ENCODE measurements at regions not wholly inside any gene's neighbourhood (a gene's known extent, or its start where the extent isn't known, plus 50 kb on each side); places are given as distances from the start of the nearest gene placed in this dataset.

DNA sequence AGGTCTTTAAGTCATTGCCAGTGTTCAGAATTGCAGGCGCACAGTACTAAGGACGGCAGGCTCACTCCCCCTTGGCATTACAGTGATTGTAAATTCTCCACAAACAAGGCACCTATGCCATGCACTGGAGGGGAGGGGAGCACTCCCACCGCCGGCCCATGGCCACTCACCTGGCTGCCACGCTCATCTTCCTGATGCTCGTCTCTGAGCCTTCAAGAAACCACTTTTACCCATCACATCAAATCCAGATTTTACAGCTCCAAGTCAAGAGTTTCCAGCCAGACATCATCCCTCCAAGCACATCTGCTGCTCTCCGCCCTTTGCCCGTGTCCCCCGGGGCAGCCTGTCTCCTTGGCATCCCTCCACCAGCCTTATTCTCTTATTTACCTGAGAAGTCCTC lies 350.2 kb upstream of the SHH start:
- Histone ChIP-seq H4K20me1 (replicated peaks; ENCODE audit: control insufficient read depth, extremely low read depth, insufficient read depth, low read length) (no peaks in the 10 kb centered on the region), H3K4me3 (replicated peaks in 1 of 3; ENCODE audit: insufficient read depth in 1 of 3, low read depth in 1 of 3, low read length in 3 of 3) (no peak overlapping the region), H3K9me1 (replicated peaks; ENCODE audit: control insufficient read depth, extremely low read depth, insufficient read depth, low read length) (no peaks in the 10 kb centered on the region), H2AFZ (ENCODE audit: low read depth, low read length) (no peak overlapping the region), H3K27ac (ENCODE audit: insufficient read depth, low read depth, low read length) (no peak overlapping the region), H3K4me1 (ENCODE audit: control insufficient read depth, extremely low read depth, insufficient read depth, low read length) (no peaks in the 10 kb centered on the region), H3K27me3 (ENCODE audit: control insufficient read depth in 2 of 2, insufficient read depth in 2 of 2, low read length in 2 of 2) (no peaks in the 10 kb centered on the region), H3K9ac (replicated peaks; ENCODE audit: extremely low read depth, insufficient read depth, low read length) (no peak overlapping the region), H3K4me2 (ENCODE audit: insufficient read depth, low read length) (no peak overlapping the region), H3K79me2 (ENCODE audit: control insufficient read depth, insufficient read depth, low read length) (no peaks in the 10 kb centered on the region), H3K9me3 (replicated peaks; ENCODE audit: control insufficient read depth, insufficient read depth, low read length) (no peaks in the 10 kb centered on the region), H3K36me3 (ENCODE audit: control insufficient read depth in 2 of 2, extremely low read depth in 1 of 2, insufficient read depth in 2 of 2, low read length in 2 of 2) (no peaks in the 10 kb centered on the region)
- CTCF ChIA-PET: no interaction called here
- no TSS peak for BruUV-seq (replicated peaks)
- no peak for FAIRE-seq
- intact Hi-C loops (cut with micrococcal nuclease) (no loop called here), dilution Hi-C loops (cut with MboI; ENCODE audit: extremely low pct_ligation_motif_present, low sequenced_read_pairs) (no loop called here)
- no peak for DNase-seq (ENCODE audit: low read depth, low spot score)
- no peak for TF ChIP-seq POLR2A (IDR thresholded peaks at IDR 0.05; ENCODE audit: low read depth, low read length)
- TF ChIP-seq, protein P1, sequence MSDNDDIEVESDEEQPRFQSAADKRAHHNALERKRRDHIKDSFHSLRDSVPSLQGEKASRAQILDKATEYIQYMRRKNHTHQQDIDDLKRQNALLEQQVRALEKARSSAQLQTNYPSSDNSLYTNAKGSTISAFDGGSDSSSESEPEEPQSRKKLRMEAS (IDR thresholded peaks at IDR 0.05; ENCODE audit: insufficient read depth, insufficient read length): no peak
- no peak for TF ChIP-seq GATA2 (IDR thresholded peaks at IDR 0.05; ENCODE audit: insufficient read depth, insufficient read length, low read depth, low read length)
- no peak for TF ChIP-seq JUN (IDR thresholded peaks at IDR 0.05; ENCODE audit: borderline replicate concordance, insufficient read depth, insufficient read length, low read depth)
- no peak for TF ChIP-seq EZH2 (IDR thresholded peaks at IDR 0.05; ENCODE audit: borderline replicate concordance, low read depth, low read length, severe bottlenecking)
- TF ChIP-seq, protein P2, sequence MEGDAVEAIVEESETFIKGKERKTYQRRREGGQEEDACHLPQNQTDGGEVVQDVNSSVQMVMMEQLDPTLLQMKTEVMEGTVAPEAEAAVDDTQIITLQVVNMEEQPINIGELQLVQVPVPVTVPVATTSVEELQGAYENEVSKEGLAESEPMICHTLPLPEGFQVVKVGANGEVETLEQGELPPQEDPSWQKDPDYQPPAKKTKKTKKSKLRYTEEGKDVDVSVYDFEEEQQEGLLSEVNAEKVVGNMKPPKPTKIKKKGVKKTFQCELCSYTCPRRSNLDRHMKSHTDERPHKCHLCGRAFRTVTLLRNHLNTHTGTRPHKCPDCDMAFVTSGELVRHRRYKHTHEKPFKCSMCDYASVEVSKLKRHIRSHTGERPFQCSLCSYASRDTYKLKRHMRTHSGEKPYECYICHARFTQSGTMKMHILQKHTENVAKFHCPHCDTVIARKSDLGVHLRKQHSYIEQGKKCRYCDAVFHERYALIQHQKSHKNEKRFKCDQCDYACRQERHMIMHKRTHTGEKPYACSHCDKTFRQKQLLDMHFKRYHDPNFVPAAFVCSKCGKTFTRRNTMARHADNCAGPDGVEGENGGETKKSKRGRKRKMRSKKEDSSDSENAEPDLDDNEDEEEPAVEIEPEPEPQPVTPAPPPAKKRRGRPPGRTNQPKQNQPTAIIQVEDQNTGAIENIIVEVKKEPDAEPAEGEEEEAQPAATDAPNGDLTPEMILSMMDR (IDR thresholded peaks at IDR 0.05; ENCODE audit: extremely low read depth in 1 of 2, insufficient read depth in 1 of 2, low read depth in 1 of 2, low read length in 2 of 2): no peak
- TF ChIP-seq FOS (IDR thresholded peaks at IDR 0.05; ENCODE audit: borderline replicate concordance, insufficient read depth, low read length): no peak
- no peak for TF ChIP-seq MYC (IDR thresholded peaks at IDR 0.05; ENCODE audit: low read depth, low read length)
- TF ChIP-seq POLR2AphosphoS5 (IDR thresholded peaks at IDR 0.05; ENCODE audit: insufficient read depth, low read depth, low read length): no peak
- POLR2A ChIA-PET: no interaction called here
